A673 (cell line): ENCODE measurements at regions not wholly inside any gene's neighbourhood (a gene's known extent, or its start where the extent isn't known, plus 50 kb on each side); places are given as distances from the start of the nearest gene placed in this dataset.

Experiments used
- CTCF ChIP-seq: fragments of 300-800, 200-600 bp; sonication (generic); conservative IDR thresholded peaks from 2 replicates; pipeline ENCODE4 v1.5.1; 2017; ENCODE audit warnings: low read depth, mild to moderate bottlenecking, antibody characterized with exemption, low read length, moderate library complexity, mixed read lengths
- EZH2 ChIP-seq: fragments of 200-600 bp; sonication (generic); IDR thresholded peaks from 2 replicates; pipeline ENCODE4 v1.6.1; 2017; ENCODE audit warnings: borderline replicate concordance, low read depth, mild to moderate bottlenecking, mixed read lengths, antibody characterized with exemption, low read length; ENCODE audit not compliant: poor library complexity, severe bottlenecking

- TF ChIP-seq CTCF, result no peak
- no peak for TF ChIP-seq EZH2
These were observed 669.4 kb downstream of the CPS1 start for GRCh38 chr2:211225784-211226183.
